Panc1 (cell line): ENCODE measurements at regions not wholly inside any gene's neighbourhood (a gene's known extent, or its start where the extent isn't known, plus 50 kb on each side); places are given as distances from the start of the nearest gene placed in this dataset.

Experiments used
- ATAC-seq: fragments of 200-7000 bp; cut with Tn5 transposase; 2 replicates; pipeline ENCODE4 v1.9.1; 2020; ENCODE audit warnings: mild to moderate bottlenecking, moderate library complexity
- BruUV-seq: library from RNA; stranded (reverse); fragments of 400-500 nt; replicated peaks from 2 replicates; lab custom pipeline; 2021; lab: Mats Ljungman, UMichigan
- CTCF ChIA-PET: fragments of 300-600 bp; sonication (Branson Sonifier 250); formaldehyde crosslinking; loops from one replicate; lab custom pipeline; 2022; ENCODE audit warnings: antibody characterized with exemption; lab: Charles Lee
- POLR2A ChIA-PET: fragments of 300-600 bp; sonication (Branson Sonifier 250); formaldehyde crosslinking; loops from one replicate; lab custom pipeline; 2022; ENCODE audit warnings: antibody characterized with exemption; lab: Charles Lee
- DNase-seq: peaks from one replicate; pipeline ENCODE4 v3.0.0-alpha.2; 2010; ENCODE audit warnings: low read depth, low spot score
- H3K27ac ChIP-seq: 2 replicates; pipeline ENCODE4 v1.5.1; 2011; ENCODE audit warnings: mild to moderate bottlenecking, low read length, inconsistent platforms
- H3K27me3 ChIP-seq: fragments of 200-500 bp; sonication (Bioruptor generic); 2 replicates; pipeline ENCODE4 v1.6.0; 2014; ENCODE audit warnings: low read length, inconsistent platforms; ENCODE audit not compliant: control insufficient read depth, insufficient read depth
- H3K36me3 ChIP-seq: fragments of 200-500 bp; sonication (Bioruptor generic); 2 replicates; pipeline ENCODE4 v1.5.1; 2014; ENCODE audit warnings: inconsistent platforms, mild to moderate bottlenecking, low read length, moderate library complexity; ENCODE audit not compliant: control insufficient read depth, insufficient read depth
- H3K4me1 ChIP-seq: 2 replicates; pipeline ENCODE4 v1.5.1; 2011; ENCODE audit warnings: inconsistent platforms, mild to moderate bottlenecking, low read length, moderate library complexity; ENCODE audit not compliant: control insufficient read depth, insufficient read depth
- H3K4me3 ChIP-seq, 2 experiments: 2 replicates each; pipeline ENCODE4 v1.5.1; 2011 to 2012; ENCODE audit warnings: low read depth in 2 of 2, low read length in 2 of 2, mild to moderate bottlenecking in 2 of 2, inconsistent platforms in 1 of 2, moderate library complexity in 1 of 2
- H3K9me3 ChIP-seq: fragments of 200-500 bp; sonication (Bioruptor generic); 2 replicates; pipeline ENCODE4 v1.5.1; 2014; ENCODE audit warnings: low read depth, mild to moderate bottlenecking, inconsistent platforms, low read length, moderate library complexity; ENCODE audit not compliant: control insufficient read depth, insufficient read depth
- POLR2AphosphoS5 ChIP-seq: IDR thresholded peaks from 2 replicates; pipeline ENCODE4 v1.6.1; 2012; ENCODE audit warnings: mild to moderate bottlenecking, low read depth, low read length, moderate library complexity
- SIN3A ChIP-seq: IDR thresholded peaks from 2 replicates; pipeline ENCODE4 v1.6.1; 2012; ENCODE audit warnings: low read depth, mild to moderate bottlenecking, low read length, moderate library complexity, borderline replicate concordance; ENCODE audit not compliant: insufficient read depth
- TCF7L2 ChIP-seq: IDR thresholded peaks from 2 replicates; pipeline ENCODE4 v1.6.1; 2011; ENCODE audit warnings: mild to moderate bottlenecking, low read depth, low read length, inconsistent platforms
- in situ Hi-C: cut with HindIII; loops from 2 replicates; pipeline ENCODE4 v1.10.0; 2016; ENCODE audit warnings: low sequenced_read_pairs, low pct_unique_long_range_greater_than_20kb
- intact Hi-C: fragments of 100-400 bp; cut with micrococcal nuclease; formaldehyde crosslinking; loops from one replicate; pipeline ENCODE4 v1.10.0; 2022; ENCODE audit not compliant: unreplicated experiment
- TF ChIP-seq, protein P1 (sequence below), 2 experiments: IDR thresholded peaks; 2 replicates each; pipeline ENCODE4 v1.6.1; 2011 to 2012; ENCODE audit warnings: low read depth in 2 of 2, control low read depth in 1 of 2, low read length in 1 of 2, mild to moderate bottlenecking in 1 of 2, moderate library complexity in 1 of 2; ENCODE audit not compliant: insufficient read depth in 1 of 2
- TF ChIP-seq, protein P2 (sequence below): fragments of 450-650 bp; IDR thresholded peaks from 2 replicates; pipeline ENCODE4 v1.5.1; 2017; ENCODE audit warnings: mild to moderate bottlenecking

DNA sequence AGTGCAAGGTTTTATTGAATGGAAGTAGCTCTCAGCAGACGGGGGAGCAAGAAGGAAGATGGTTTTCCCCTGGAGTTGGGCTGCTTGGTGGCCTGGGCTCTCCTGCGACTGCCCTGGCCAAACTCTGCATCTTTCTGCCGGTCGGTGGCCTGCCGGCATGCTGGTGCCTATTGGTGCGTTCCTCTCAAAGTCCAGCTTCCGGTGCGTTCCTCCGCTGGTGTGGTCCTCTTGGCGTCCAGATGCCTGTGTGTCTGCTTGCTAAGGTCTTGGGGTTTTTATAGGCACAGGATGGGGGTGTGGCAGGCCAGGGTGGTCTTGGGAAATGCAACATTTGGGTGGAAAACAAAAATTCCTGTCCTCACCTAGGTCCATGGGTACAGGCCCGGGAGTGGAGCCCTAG is 567.4 kb upstream of the CNTN5 start:
- POLR2A ChIA-PET: no interaction called here
- no TSS peak for BruUV-seq
- ATAC-seq (no peak), DNase-seq (no peak)
- no peaks in the 10 kb centered on the region for H3K36me3 ChIP-seq
- H3K27ac ChIP-seq: no peak overlapping the region
- no peak overlapping the region for H3K4me3 ChIP-seq
- H3K27me3 ChIP-seq: no peaks in the 10 kb centered on the region
- intact Hi-C loops (no loop called here), in situ Hi-C loops (no loop called here)
- no peaks in the 10 kb centered on the region for H3K9me3 ChIP-seq
- CTCF ChIA-PET: no interaction called here
- H3K4me1 ChIP-seq: no peaks in the 10 kb centered on the region
- TF ChIP-seq, protein P1, sequence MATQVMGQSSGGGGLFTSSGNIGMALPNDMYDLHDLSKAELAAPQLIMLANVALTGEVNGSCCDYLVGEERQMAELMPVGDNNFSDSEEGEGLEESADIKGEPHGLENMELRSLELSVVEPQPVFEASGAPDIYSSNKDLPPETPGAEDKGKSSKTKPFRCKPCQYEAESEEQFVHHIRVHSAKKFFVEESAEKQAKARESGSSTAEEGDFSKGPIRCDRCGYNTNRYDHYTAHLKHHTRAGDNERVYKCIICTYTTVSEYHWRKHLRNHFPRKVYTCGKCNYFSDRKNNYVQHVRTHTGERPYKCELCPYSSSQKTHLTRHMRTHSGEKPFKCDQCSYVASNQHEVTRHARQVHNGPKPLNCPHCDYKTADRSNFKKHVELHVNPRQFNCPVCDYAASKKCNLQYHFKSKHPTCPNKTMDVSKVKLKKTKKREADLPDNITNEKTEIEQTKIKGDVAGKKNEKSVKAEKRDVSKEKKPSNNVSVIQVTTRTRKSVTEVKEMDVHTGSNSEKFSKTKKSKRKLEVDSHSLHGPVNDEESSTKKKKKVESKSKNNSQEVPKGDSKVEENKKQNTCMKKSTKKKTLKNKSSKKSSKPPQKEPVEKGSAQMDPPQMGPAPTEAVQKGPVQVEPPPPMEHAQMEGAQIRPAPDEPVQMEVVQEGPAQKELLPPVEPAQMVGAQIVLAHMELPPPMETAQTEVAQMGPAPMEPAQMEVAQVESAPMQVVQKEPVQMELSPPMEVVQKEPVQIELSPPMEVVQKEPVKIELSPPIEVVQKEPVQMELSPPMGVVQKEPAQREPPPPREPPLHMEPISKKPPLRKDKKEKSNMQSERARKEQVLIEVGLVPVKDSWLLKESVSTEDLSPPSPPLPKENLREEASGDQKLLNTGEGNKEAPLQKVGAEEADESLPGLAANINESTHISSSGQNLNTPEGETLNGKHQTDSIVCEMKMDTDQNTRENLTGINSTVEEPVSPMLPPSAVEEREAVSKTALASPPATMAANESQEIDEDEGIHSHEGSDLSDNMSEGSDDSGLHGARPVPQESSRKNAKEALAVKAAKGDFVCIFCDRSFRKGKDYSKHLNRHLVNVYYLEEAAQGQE (IDR thresholded peaks at IDR 0.05; ENCODE audit: insufficient read depth in 1 of 2, low read depth in 2 of 2, low read length in 1 of 2): no peak
- no peak for TF ChIP-seq SIN3A
- TF ChIP-seq, protein P2, sequence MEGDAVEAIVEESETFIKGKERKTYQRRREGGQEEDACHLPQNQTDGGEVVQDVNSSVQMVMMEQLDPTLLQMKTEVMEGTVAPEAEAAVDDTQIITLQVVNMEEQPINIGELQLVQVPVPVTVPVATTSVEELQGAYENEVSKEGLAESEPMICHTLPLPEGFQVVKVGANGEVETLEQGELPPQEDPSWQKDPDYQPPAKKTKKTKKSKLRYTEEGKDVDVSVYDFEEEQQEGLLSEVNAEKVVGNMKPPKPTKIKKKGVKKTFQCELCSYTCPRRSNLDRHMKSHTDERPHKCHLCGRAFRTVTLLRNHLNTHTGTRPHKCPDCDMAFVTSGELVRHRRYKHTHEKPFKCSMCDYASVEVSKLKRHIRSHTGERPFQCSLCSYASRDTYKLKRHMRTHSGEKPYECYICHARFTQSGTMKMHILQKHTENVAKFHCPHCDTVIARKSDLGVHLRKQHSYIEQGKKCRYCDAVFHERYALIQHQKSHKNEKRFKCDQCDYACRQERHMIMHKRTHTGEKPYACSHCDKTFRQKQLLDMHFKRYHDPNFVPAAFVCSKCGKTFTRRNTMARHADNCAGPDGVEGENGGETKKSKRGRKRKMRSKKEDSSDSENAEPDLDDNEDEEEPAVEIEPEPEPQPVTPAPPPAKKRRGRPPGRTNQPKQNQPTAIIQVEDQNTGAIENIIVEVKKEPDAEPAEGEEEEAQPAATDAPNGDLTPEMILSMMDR: no peak
- no peak for TF ChIP-seq POLR2AphosphoS5
- no peak for TF ChIP-seq TCF7L2

DNA sequence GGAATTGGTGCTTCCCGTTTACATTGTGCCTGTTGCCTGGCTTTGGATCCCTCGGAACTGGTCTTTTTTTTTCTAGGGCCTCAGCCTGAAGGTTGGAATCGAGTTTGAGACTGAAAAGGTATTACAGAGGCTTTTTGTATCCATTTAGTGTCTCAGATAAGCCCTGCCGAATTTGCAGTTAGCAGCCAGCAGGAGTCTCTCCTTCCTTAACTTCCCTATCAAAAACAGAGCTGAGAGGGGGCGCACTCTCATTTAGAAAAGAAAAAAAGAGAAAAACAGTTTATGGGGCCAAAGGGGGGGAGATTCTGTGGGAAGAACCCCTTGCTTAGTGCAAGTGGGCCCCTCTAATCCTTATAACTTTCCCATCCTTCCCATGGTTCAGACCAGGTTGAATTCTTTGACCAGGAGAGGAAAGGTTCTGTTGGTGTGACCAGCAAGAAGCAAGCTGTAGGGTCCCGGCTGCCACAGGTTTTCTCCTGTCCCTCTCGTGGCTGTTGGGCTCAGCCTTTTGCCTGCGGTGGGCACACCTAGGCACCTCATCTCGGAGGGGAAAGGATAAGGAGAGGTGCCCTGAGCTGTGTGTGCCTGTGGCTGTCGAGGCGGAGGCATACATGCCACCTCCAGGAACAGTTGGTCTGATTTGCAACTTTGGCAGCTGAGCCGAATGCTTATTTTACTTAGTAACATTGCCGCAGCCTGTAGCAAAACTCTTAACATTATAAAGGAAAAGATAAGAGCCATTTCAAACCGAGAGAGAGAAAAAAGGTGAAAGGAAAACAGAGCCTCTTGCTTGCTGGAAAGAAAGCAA is 565.0 kb upstream of the CNTN5 start:
- intact Hi-C loops (no loop called here), in situ Hi-C loops (no loop called here)
- H3K27ac ChIP-seq: no peak overlapping the region
- H3K4me3 ChIP-seq: no peak overlapping the region
- DNase-seq (no peak), ATAC-seq (no peak)
- TF ChIP-seq SIN3A: no peak
- TF ChIP-seq, protein P2: peak; percentile 25
- no peaks in the 10 kb centered on the region for H3K36me3 ChIP-seq
- H3K4me1 ChIP-seq: no peaks in the 10 kb centered on the region
- no peaks in the 10 kb centered on the region for H3K27me3 ChIP-seq
- BruUV-seq: no TSS peak
- POLR2A ChIA-PET: interaction anchor here (0.6 kb wide), 1 partner anchor 1992 kb away, joined by 10 read pairs; no protein-coding TSS in a partner anchor
- no peaks in the 10 kb centered on the region for H3K9me3 ChIP-seq
- CTCF ChIA-PET: no interaction called here
